H1 (cell line): ENCODE measurements at regions not wholly inside any gene's neighbourhood (a gene's known extent, or its start where the extent isn't known, plus 50 kb on each side); places are given as distances from the start of the nearest gene placed in this dataset.

Source experiments
- CTCF ChIA-PET: fragments of 300-600 bp; sonication (Branson Sonifier 250); formaldehyde crosslinking; loops from one replicate; lab custom pipeline; 2021; ENCODE audit not compliant: partially characterized antibody; lab: Charles Lee
- POLR2A ChIA-PET: fragments of 300-600 bp; sonication (Branson Sonifier 250); formaldehyde crosslinking; loops from one replicate; lab custom pipeline; 2021; ENCODE audit warnings: inconsistent platforms; ENCODE audit not compliant: partially characterized antibody; lab: Charles Lee
- DNase-seq, 2 experiments: peaks; one replicate each; pipeline versions ENCODE4 v3.0.0 to v3.0.0-alpha.2; 2010 to 2022; ENCODE audit warnings: low spot score in 2 of 2, low read depth in 1 of 2, mixed read lengths in 1 of 2
- FAIRE-seq: peaks from 2 replicates; lab custom pipeline; 2011; peaks lifted over from hg19 to GRCh38; lab: Jason Lieb, UNC
- H2AFZ ChIP-seq: 2 replicates; pipeline ENCODE4 v1.8.1; 2012; ENCODE audit warnings: low read length, inconsistent platforms
- H2AK5ac ChIP-seq: 2 replicates; pipeline ENCODE4 v1.6.1; 2013; ENCODE audit warnings: low read depth, low read length
- H2BK120ac ChIP-seq: replicated peaks from 2 replicates; pipeline ENCODE3; 2013; ENCODE audit warnings: low read depth, low read length, inconsistent platforms
- H2BK12ac ChIP-seq: 2 replicates; pipeline ENCODE4 v1.6.1; 2013; ENCODE audit warnings: low read depth, low read length
- H2BK15ac ChIP-seq: 2 replicates; pipeline ENCODE4 v1.6.1; 2013; ENCODE audit warnings: low read length
- H2BK20ac ChIP-seq: 2 replicates; pipeline ENCODE4 v1.6.1; 2013; ENCODE audit warnings: low read length
- H2BK5ac ChIP-seq: 2 replicates; pipeline ENCODE4 v1.6.1; 2013; ENCODE audit warnings: low read depth, low read length
- H3K14ac ChIP-seq: 2 replicates; pipeline ENCODE4 v1.6.1; 2013; ENCODE audit warnings: inconsistent platforms; ENCODE audit not compliant: insufficient read length
- H3K18ac ChIP-seq: 2 replicates; pipeline ENCODE4 v1.6.1; 2013; ENCODE audit warnings: low read length; ENCODE audit errors: extremely low read depth
- H3K23ac ChIP-seq: 2 replicates; pipeline ENCODE4 v1.6.1; 2013; ENCODE audit warnings: inconsistent platforms; ENCODE audit not compliant: insufficient read length
- H3K23me2 ChIP-seq: 2 replicates; pipeline ENCODE4 v1.6.1; 2013; ENCODE audit warnings: low read depth, low read length
- H3K27ac ChIP-seq: 2 replicates; pipeline ENCODE4 v1.6.1; 2011; ENCODE audit warnings: low read depth, low read length, inconsistent platforms
- H3K27me3 ChIP-seq, 4 experiments: replicated peaks in 1 of 4; 1 replicate in 1 of 4; 2 replicates in 3 of 4; pipeline versions ENCODE4 v1.6.1 to v1.8.1; 2011 to 2013; ENCODE audit warnings: low read length in 3 of 4, mild to moderate bottlenecking in 3 of 4, inconsistent platforms in 2 of 4, mixed read lengths in 2 of 4, moderate library complexity in 1 of 4; ENCODE audit not compliant: control insufficient read depth in 3 of 4, insufficient read depth in 3 of 4; ENCODE audit errors: extremely low read depth in 1 of 4
- H3K36me3 ChIP-seq, 4 experiments: 2 replicates each; pipeline versions ENCODE4 v1.6.1 to v1.8.1; 2011 to 2013; ENCODE audit warnings: mild to moderate bottlenecking in 4 of 4, low read length in 3 of 4, moderate library complexity in 2 of 4, control low read depth in 1 of 4, inconsistent platforms in 1 of 4; ENCODE audit not compliant: insufficient read depth in 4 of 4, control insufficient read depth in 2 of 4
- H3K4ac ChIP-seq: replicated peaks from 2 replicates; pipeline ENCODE3; 2013; ENCODE audit warnings: low read length, low read depth, mixed read lengths, inconsistent platforms; ENCODE audit not compliant: insufficient read length
- H3K4me1 ChIP-seq, 4 experiments: replicated peaks in 1 of 4; 1 replicate in 1 of 4; 2 replicates in 3 of 4; pipeline versions ENCODE4 v1.6.1 to v1.8.1; 2011 to 2013; ENCODE audit warnings: low read length in 3 of 4, inconsistent platforms in 2 of 4, mixed read lengths in 1 of 4; ENCODE audit not compliant: insufficient read depth in 4 of 4, control insufficient read depth in 3 of 4
- H3K4me2 ChIP-seq, 2 experiments: 2 replicates each; pipeline versions ENCODE4 v1.6.1 to v1.8.1; 2011 to 2013; ENCODE audit warnings: low read depth in 2 of 2, low read length in 2 of 2, control low read depth in 1 of 2, inconsistent platforms in 1 of 2, mild to moderate bottlenecking in 1 of 2; ENCODE audit not compliant: insufficient read depth in 1 of 2
- H3K4me3 ChIP-seq, 4 experiments: fragments of 200-600, 300-600 bp in 1 of 4; sonication (generic), shearing (Covaris generic), sonication (Bioruptor Twin) in 1 of 4; 2 replicates each; pipeline versions ENCODE4 v1.5.1 to v1.8.1; 2011 to 2016; ENCODE audit warnings: low read length in 4 of 4, low read depth in 3 of 4, control low read depth in 2 of 4, inconsistent platforms in 2 of 4, mild to moderate bottlenecking in 2 of 4, mixed read lengths in 1 of 4, moderate library complexity in 1 of 4; ENCODE audit not compliant: insufficient read depth in 2 of 4; ENCODE audit errors: extremely low read depth in 1 of 4
- H3K56ac ChIP-seq: replicated peaks from 2 replicates; pipeline ENCODE3; 2013; ENCODE audit warnings: low read depth, mild to moderate bottlenecking, mixed read lengths, low read length, inconsistent platforms; ENCODE audit not compliant: insufficient read length
- H3K79me1 ChIP-seq: 2 replicates; pipeline ENCODE4 v1.6.1; 2013; ENCODE audit warnings: low read depth, low read length, control low read depth
- H3K79me2 ChIP-seq, 2 experiments: 2 replicates each; pipeline versions ENCODE4 v1.6.1 to v1.8.1; 2012 to 2013; ENCODE audit warnings: low read length in 2 of 2, mild to moderate bottlenecking in 2 of 2, inconsistent platforms in 1 of 2; ENCODE audit not compliant: insufficient read depth in 2 of 2, control insufficient read depth in 1 of 2
- H3K9ac ChIP-seq, 4 experiments: replicated peaks in 1 of 4; 1 replicate in 1 of 4; 2 replicates in 3 of 4; pipeline versions ENCODE4 v1.6.1 to v1.8.1; 2011 to 2013; ENCODE audit warnings: low read depth in 3 of 4, low read length in 3 of 4, control low read depth in 2 of 4, mild to moderate bottlenecking in 2 of 4, moderate library complexity in 2 of 4, inconsistent platforms in 1 of 4; ENCODE audit errors: extremely low read depth in 1 of 4
- H3K9me3 ChIP-seq, 2 experiments: 2 replicates each; pipeline versions ENCODE4 v1.6.1 to v1.8.1; 2012 to 2013; ENCODE audit warnings: mild to moderate bottlenecking in 2 of 2, moderate library complexity in 2 of 2, control low read depth in 1 of 2, inconsistent platforms in 1 of 2, low read depth in 1 of 2, low read length in 1 of 2, mixed read lengths in 1 of 2; ENCODE audit not compliant: insufficient read depth in 2 of 2
- H4K20me1 ChIP-seq, 2 experiments: replicated peaks in 1 of 2; 2 replicates each; pipeline versions ENCODE3 to v1.8.1; 2011 to 2013; ENCODE audit warnings: inconsistent platforms in 2 of 2, low read length in 2 of 2, mild to moderate bottlenecking in 1 of 2; ENCODE audit not compliant: insufficient read depth in 2 of 2, control insufficient read depth in 1 of 2
- H4K5ac ChIP-seq: 2 replicates; pipeline ENCODE4 v1.6.1; 2013; ENCODE audit warnings: low read length, low read depth, mixed read lengths, inconsistent platforms; ENCODE audit not compliant: insufficient read length
- H4K8ac ChIP-seq: 2 replicates; pipeline ENCODE4 v1.8.0; 2013; ENCODE audit warnings: mild to moderate bottlenecking, moderate library complexity, low read length, inconsistent platforms; ENCODE audit not compliant: insufficient read depth; ENCODE audit errors: extremely low read depth
- H4K91ac ChIP-seq: replicated peaks from 2 replicates; pipeline ENCODE3; 2013; ENCODE audit warnings: low read length, mixed read lengths, inconsistent platforms; ENCODE audit not compliant: insufficient read length
- ASH2L ChIP-seq: fragments of 200-600, 300-600 bp; sonication (generic); IDR thresholded peaks from one replicate; pipeline ENCODE4 v1.7.1; 2017; ENCODE audit warnings: low read length
- CEBPB ChIP-seq: IDR thresholded peaks from 2 replicates; pipeline ENCODE4 v1.6.1; 2012; ENCODE audit warnings: low read depth, low read length
- GTF2F1 ChIP-seq: IDR thresholded peaks from 2 replicates; pipeline ENCODE4 v1.6.1; 2012; ENCODE audit warnings: low read depth, low read length, improper control_type of control experiment, borderline replicate concordance
- HDAC6 ChIP-seq: IDR thresholded peaks from one replicate; pipeline ENCODE4 v1.7.1; 2012; ENCODE audit warnings: low read depth, mild to moderate bottlenecking, inconsistent platforms, low read length, moderate library complexity
- MAFK ChIP-seq: IDR thresholded peaks from 2 replicates; pipeline ENCODE4 v1.6.1; 2012; ENCODE audit warnings: low read depth, mild to moderate bottlenecking, improper control_type of control experiment, low read length
- POLR2AphosphoS5 ChIP-seq: IDR thresholded peaks from 2 replicates; pipeline ENCODE4 v1.6.1; 2011; ENCODE audit warnings: low read depth, low read length
- RFX5 ChIP-seq: IDR thresholded peaks from 2 replicates; pipeline ENCODE4 v1.6.1; 2011; ENCODE audit warnings: low read depth, low read length, improper control_type of control experiment, borderline replicate concordance
- SIRT6 ChIP-seq: IDR thresholded peaks from one replicate; pipeline ENCODE4 v1.7.1; 2012; ENCODE audit warnings: low read length, inconsistent platforms
- SP4 ChIP-seq: IDR thresholded peaks from 2 replicates; pipeline ENCODE4 v1.6.1; 2012; ENCODE audit warnings: low read length, inconsistent platforms
- WGBS, 2 experiments: shearing (Covaris generic) in 1 of 2; methylation state at CpG; one replicate each; pipeline versions ENCODE4 v1.1.6 to v1.1.7; 2013 to 2015; ENCODE audit warnings: low lambda C conversion rate in 2 of 2, mixed read lengths in 2 of 2, inconsistent platforms in 1 of 2, low coverage in 1 of 2, missing lambda C conversion rate in 1 of 2; ENCODE audit not compliant: insufficient replicate concordance in 2 of 2, insufficient coverage in 1 of 2, insufficient read length in 1 of 2; ENCODE audit errors: extremely low coverage in 1 of 2, missing lambda C conversion rate in 1 of 2; 5-methylcytosine and 5-hydroxymethylcytosine counted together
- TF ChIP-seq, protein P1 (sequence below): IDR thresholded peaks from 2 replicates; pipeline ENCODE4 v1.6.1; 2011; ENCODE audit warnings: low read length, improper control_type of control experiment
- TF ChIP-seq, protein P2 (sequence below): IDR thresholded peaks from 2 replicates; pipeline ENCODE4 v1.6.1; 2012; ENCODE audit warnings: low read length, inconsistent platforms
- TF ChIP-seq, protein P3 (sequence below): IDR thresholded peaks from 2 replicates; pipeline ENCODE4 v1.6.1; 2012; ENCODE audit warnings: inconsistent platforms

DNA sequence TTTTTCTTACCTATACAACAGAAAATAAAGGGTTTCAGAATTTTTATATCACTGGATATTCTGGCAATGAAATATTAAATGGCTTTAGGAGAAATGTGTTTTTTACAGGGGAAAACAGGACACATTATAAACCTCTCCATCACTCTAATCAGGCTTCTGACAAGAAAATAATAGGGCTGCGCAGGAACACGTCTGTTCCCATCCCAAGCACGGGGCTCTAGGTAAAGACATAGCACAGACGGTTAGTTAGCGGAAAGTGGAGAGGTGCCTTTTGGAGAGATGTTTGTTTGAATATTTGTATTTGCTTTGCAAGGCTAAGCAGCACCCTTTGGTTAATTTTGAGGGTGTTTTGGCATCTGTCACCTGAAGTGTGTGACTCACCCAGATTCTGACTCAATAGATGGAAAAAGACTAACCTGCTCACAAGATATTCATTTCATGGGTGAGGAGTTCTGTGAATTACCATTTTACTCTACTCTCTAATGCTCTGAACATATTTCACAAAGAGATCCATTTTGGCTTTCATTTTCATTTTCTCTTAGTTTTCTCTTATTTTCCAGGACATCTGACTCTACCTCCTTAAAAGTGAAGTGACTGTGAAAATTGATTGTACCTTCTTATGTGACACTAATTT is 174.5 kb upstream of the AKR1E2 start:
- no peak overlapping the region for H4K5ac ChIP-seq
- H3K79me1 ChIP-seq = no peaks in the 10 kb centered on the region
- DNase-seq (no peak), FAIRE-seq (no peak)
- H3K4me2 ChIP-seq = no peak overlapping the region
- H3K79me2 ChIP-seq = no peaks in the 10 kb centered on the region
- no peak overlapping the region for H2AFZ ChIP-seq
- H3K36me3 ChIP-seq = no peaks in the 10 kb centered on the region
- no peak overlapping the region for H2BK20ac ChIP-seq
- no peak overlapping the region for H2BK5ac ChIP-seq
- no peak overlapping the region for H2BK12ac ChIP-seq
- CTCF ChIA-PET = interaction anchor here (1.3 kb wide), 1 partner anchor 419 kb away, joined by 3 read pairs; no protein-coding TSS in a partner anchor
- POLR2A ChIA-PET = no interaction called here
- H3K4me1 ChIP-seq = peaks cover 0 to 2% (median 0%) of the 10 kb centered on the region in 4 experiments; a peak in 1 of 7 replicates
- no peak overlapping the region for H2BK120ac ChIP-seq
- H3K9ac ChIP-seq = no peak overlapping the region
- WGBS, 2 experiments = 90% methylated on average over 5 of the region's 5 CpGs; no CpG with 5 or more reads in 1 of the 2 experiments
- no peak overlapping the region for H2AK5ac ChIP-seq
- H2BK15ac ChIP-seq = no peak overlapping the region
- no peak overlapping the region for H4K8ac ChIP-seq
- no peak overlapping the region for H3K56ac ChIP-seq
- H3K14ac ChIP-seq = no peak overlapping the region
- H4K91ac ChIP-seq = no peak overlapping the region
- H3K27me3 ChIP-seq = no peaks in the 10 kb centered on the region; a peak in 2 of 7 replicates
- H3K27ac ChIP-seq = no peak overlapping the region
- no peak overlapping the region for H3K4ac ChIP-seq
- H3K18ac ChIP-seq = no peak overlapping the region
- no peaks in the 10 kb centered on the region for H4K20me1 ChIP-seq
- no peak overlapping the region for H3K23ac ChIP-seq
- H3K4me3 ChIP-seq = no peak overlapping the region
- no peaks in the 10 kb centered on the region for H3K23me2 ChIP-seq
- H3K9me3 ChIP-seq = no peaks in the 10 kb centered on the region
- no peak for TF ChIP-seq SIRT6
- TF ChIP-seq, protein P1, sequence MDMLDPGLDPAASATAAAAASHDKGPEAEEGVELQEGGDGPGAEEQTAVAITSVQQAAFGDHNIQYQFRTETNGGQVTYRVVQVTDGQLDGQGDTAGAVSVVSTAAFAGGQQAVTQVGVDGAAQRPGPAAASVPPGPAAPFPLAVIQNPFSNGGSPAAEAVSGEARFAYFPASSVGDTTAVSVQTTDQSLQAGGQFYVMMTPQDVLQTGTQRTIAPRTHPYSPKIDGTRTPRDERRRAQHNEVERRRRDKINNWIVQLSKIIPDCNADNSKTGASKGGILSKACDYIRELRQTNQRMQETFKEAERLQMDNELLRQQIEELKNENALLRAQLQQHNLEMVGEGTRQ = no peak
- TF ChIP-seq CEBPB = no peak
- TF ChIP-seq POLR2AphosphoS5 = no peak
- TF ChIP-seq RFX5 = no peak
- TF ChIP-seq GTF2F1 = no peak
- TF ChIP-seq, protein P2, sequence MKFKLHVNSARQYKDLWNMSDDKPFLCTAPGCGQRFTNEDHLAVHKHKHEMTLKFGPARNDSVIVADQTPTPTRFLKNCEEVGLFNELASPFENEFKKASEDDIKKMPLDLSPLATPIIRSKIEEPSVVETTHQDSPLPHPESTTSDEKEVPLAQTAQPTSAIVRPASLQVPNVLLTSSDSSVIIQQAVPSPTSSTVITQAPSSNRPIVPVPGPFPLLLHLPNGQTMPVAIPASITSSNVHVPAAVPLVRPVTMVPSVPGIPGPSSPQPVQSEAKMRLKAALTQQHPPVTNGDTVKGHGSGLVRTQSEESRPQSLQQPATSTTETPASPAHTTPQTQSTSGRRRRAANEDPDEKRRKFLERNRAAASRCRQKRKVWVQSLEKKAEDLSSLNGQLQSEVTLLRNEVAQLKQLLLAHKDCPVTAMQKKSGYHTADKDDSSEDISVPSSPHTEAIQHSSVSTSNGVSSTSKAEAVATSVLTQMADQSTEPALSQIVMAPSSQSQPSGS = no peak
- no peak for TF ChIP-seq ASH2L
- no peak for TF ChIP-seq HDAC6
- no peak for TF ChIP-seq MAFK
- TF ChIP-seq, protein P3, sequence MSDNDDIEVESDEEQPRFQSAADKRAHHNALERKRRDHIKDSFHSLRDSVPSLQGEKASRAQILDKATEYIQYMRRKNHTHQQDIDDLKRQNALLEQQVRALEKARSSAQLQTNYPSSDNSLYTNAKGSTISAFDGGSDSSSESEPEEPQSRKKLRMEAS = no peak
- no peak for TF ChIP-seq SP4
